K562 (cell line): ENCODE measurements at regions not wholly inside any gene's neighbourhood (a gene's known extent, or its start where the extent isn't known, plus 50 kb on each side); places are given as distances from the start of the nearest gene placed in this dataset.
A peak's percentile ranks its signal among the peaks of the same experiment; 100 is the strongest.

ENCODE experiments used
- ATAC-seq: fragments of 200-7000 bp; cut with Tn5 transposase; 3 replicates; pipeline ENCODE4 v1.9.1; 2020; ENCODE audit warnings: moderate library complexity
- BruUV-seq: library from RNA; stranded (reverse); fragments of 400-500 nt; replicated peaks from 2 replicates; lab custom pipeline; 2021; lab: Mats Ljungman, UMichigan
- CTCF ChIA-PET: fragments of 300-600 bp; formaldehyde crosslinking; extraction: SDS; loops from one replicate; lab custom pipeline; 2021; ENCODE audit warnings: low intra/inter-chr PET ratio; lab: Yijun Ruan, JAX
- POLR2A ChIA-PET: fragments of 300-600, 350-650 bp; sonication (Branson Sonifier 250); formaldehyde crosslinking; extraction: SDS; loops from one replicate; lab custom pipeline; 2021; ENCODE audit warnings: antibody characterized with exemption, inconsistent platforms; lab: Yijun Ruan, JAX
- DNase-seq, 4 experiments: peaks; one replicate each; pipeline versions ENCODE4 v3.0.0 to v3.0.0-alpha.2; 2011 to 2018; ENCODE audit warnings: low spot score in 3 of 4, mixed read lengths in 3 of 4; ENCODE audit errors: extremely low read depth in 1 of 4
- FAIRE-seq: peaks from 2 replicates; lab custom pipeline; 2011; peaks lifted over from hg19 to GRCh38; lab: Jason Lieb, UNC
- H2AFZ ChIP-seq: 2 replicates; pipeline ENCODE4 v1.6.0; 2011; ENCODE audit warnings: low read depth, low read length, control low read depth, inconsistent platforms
- H3K27ac ChIP-seq: fragments of 200-600 bp; 3 replicates; pipeline ENCODE4 v1.8.0; 2011; ENCODE audit warnings: low read depth, mild to moderate bottlenecking, control low read depth, inconsistent platforms, low read length, moderate library complexity, mixed read lengths; ENCODE audit errors: extremely low read depth
- H3K27me3 ChIP-seq, 2 experiments: fragments of 300-600 bp in 1 of 2; 2 replicates in 1 of 2; 3 replicates in 1 of 2; pipeline versions ENCODE4 v1.6.0 to v1.8.0; 2011; ENCODE audit warnings: inconsistent platforms in 2 of 2, low read length in 2 of 2, mild to moderate bottlenecking in 1 of 2, mixed read lengths in 1 of 2, moderate library complexity in 1 of 2; ENCODE audit not compliant: control insufficient read depth in 2 of 2, insufficient read depth in 2 of 2
- H3K36me3 ChIP-seq: fragments of 300-600 bp; 3 replicates; pipeline ENCODE4 v1.8.0; 2011; ENCODE audit warnings: mild to moderate bottlenecking, low read length, inconsistent platforms; ENCODE audit not compliant: control insufficient read depth, insufficient read depth
- H3K4me1 ChIP-seq, 2 experiments: fragments of 200-600 bp in 1 of 2; replicated peaks in 1 of 2; 2 replicates in 1 of 2; 3 replicates in 1 of 2; pipeline versions ENCODE4 v1.5.1 to v1.8.0; 2011; ENCODE audit warnings: inconsistent platforms in 2 of 2, low read length in 2 of 2, mild to moderate bottlenecking in 1 of 2, mixed read lengths in 1 of 2, moderate library complexity in 1 of 2; ENCODE audit not compliant: control insufficient read depth in 2 of 2, insufficient read depth in 2 of 2
- H3K4me2 ChIP-seq: 2 replicates; pipeline ENCODE4 v1.6.1; 2011; ENCODE audit warnings: low read length, control low read depth, inconsistent platforms, mixed read lengths; ENCODE audit not compliant: insufficient read depth
- H3K4me3 ChIP-seq: fragments of 200-600 bp; sonication (generic), shearing (Covaris generic); 2 replicates; pipeline ENCODE4 v1.5.1; 2016; ENCODE audit warnings: control low read depth, inconsistent platforms
- H3K79me2 ChIP-seq: fragments of 200-600 bp; 3 replicates; pipeline ENCODE4 v1.8.0; 2011; ENCODE audit warnings: low read length, inconsistent platforms; ENCODE audit not compliant: control insufficient read depth, insufficient read depth
- H3K9ac ChIP-seq, 2 experiments: 2 replicates each; pipeline versions ENCODE4 v1.6.0 to v1.6.1; 2011; ENCODE audit warnings: low read depth in 2 of 2, low read length in 2 of 2, control low read depth in 1 of 2, inconsistent platforms in 1 of 2, mild to moderate bottlenecking in 1 of 2, mixed read lengths in 1 of 2; ENCODE audit not compliant: insufficient read depth in 1 of 2
- H3K9me1 ChIP-seq: one replicate; pipeline ENCODE4 v1.6.0; 2011; ENCODE audit warnings: inconsistent platforms, mild to moderate bottlenecking, low read length, moderate library complexity; ENCODE audit not compliant: control insufficient read depth, insufficient read depth
- H3K9me3 ChIP-seq: replicated peaks from 2 replicates; pipeline ENCODE4 v1.5.1; 2011; ENCODE audit warnings: low read depth, low read length, inconsistent platforms; ENCODE audit not compliant: control insufficient read depth, insufficient read depth
- H4K20me1 ChIP-seq: replicated peaks from 2 replicates; pipeline ENCODE4 v1.6.1; 2011; ENCODE audit warnings: low read length, inconsistent platforms, mixed read lengths; ENCODE audit not compliant: control insufficient read depth, insufficient read depth
- CREB1 ChIP-seq, 2 experiments: sonication (generic) in 1 of 2; formaldehyde crosslinking in 1 of 2; IDR thresholded peaks; 2 replicates each; pipeline versions ENCODE4 v1.6.1 to v1.8.0; 2012 to 2022; ENCODE audit warnings: inconsistent platforms in 1 of 2, mild to moderate bottlenecking in 1 of 2, missing genetic modification reagents in 1 of 2, moderate library complexity in 1 of 2
- NCOA2 ChIP-seq, 2 experiments: fragments of 450-650 bp; IDR thresholded peaks; 2 replicates each; pipeline ENCODE4 v1.6.1; 2018; ENCODE audit warnings: mild to moderate bottlenecking in 2 of 2, moderate library complexity in 1 of 2; ENCODE audit not compliant: partially characterized antibody in 2 of 2
- POLR2H ChIP-seq: IDR thresholded peaks from 2 replicates; pipeline ENCODE4 v1.6.1; 2016; ENCODE audit warnings: missing genetic modification characterization, low read depth, mild to moderate bottlenecking, control low read depth, missing compliant biosample characterization, moderate library complexity
- ZNF212 ChIP-seq: fragments of 450-650 bp; formaldehyde crosslinking; IDR thresholded peaks from 2 replicates; pipeline ENCODE4 v1.4.0; 2020; ENCODE audit warnings: mild to moderate bottlenecking
- WGBS: fragments of 100-300 bp; shearing (Covaris generic); methylation state at CpG from one replicate; pipeline ENCODE4 v1.1.6; 2016; ENCODE audit warnings: low coverage, mixed read lengths; ENCODE audit not compliant: insufficient coverage; ENCODE audit errors: missing lambda C conversion rate; 5-methylcytosine and 5-hydroxymethylcytosine counted together
- in situ Hi-C: fragments of 300-500 bp; cut with MboI; formaldehyde crosslinking; loops from 4 replicates; pipeline ENCODE4 v1.15.0; 2018; ENCODE audit warnings: inconsistent platforms, mixed read lengths
- intact Hi-C: fragments of 100-400 bp; cut with micrococcal nuclease; formaldehyde crosslinking; loops from 2 replicates; pipeline ENCODE4 v1.14.2; 2022

DNA sequence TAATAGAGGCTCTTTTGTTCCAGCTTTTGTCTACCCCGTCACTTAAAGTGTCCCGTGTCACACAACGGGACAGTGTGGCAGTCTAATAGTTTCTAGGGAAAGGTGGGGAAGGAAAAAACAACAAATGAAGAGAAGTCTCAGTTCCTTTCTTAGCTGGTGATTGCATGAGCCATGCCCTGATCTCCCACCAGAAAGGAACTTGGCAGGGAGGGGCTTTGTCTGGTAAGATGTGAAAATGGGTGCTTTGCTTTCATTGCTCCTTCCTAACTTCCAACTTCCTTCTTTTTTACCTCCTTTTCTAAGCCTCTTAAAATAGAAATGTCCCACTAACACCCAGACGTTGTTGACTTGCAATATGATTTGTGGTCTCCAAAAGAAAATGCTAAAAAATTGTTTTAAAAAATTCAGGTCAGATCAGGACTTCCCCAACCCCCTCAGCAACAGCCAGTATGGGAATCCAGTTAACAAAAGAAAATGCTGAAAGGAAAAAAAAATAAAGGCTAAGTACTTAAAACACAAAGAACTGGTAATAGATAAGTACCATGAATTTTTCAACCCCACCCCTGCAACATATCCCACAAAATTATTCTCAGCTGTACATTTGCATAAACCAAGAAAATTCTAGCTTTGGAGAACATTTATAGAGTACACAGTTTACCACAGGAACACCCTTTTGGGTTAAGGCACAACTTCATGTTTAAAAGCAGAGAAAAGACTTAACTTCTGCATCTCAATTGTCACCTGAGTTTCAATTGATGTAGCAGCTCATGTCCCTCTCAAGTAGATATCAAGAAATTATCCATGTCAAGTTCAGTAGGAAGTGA lies 106.2 kb downstream of the NIBAN1 start:
- Histone ChIP-seq H3K9me3 (no peaks in the 10 kb centered on the region), H4K20me1 (no peaks in the 10 kb centered on the region), H3K79me2 (no peaks in the 10 kb centered on the region), H3K27ac (no peak overlapping the region), H3K4me2 (no peak overlapping the region), H3K36me3 (no peaks in the 10 kb centered on the region; the same call in 2 of the 3 replicates), H3K27me3 (no peaks in the 10 kb centered on the region), H3K9ac (no peak overlapping the region), H3K4me1 (no peaks in the 10 kb centered on the region), H3K4me3 (no peak overlapping the region), H3K9me1 (no peaks in the 10 kb centered on the region), H2AFZ (no peak overlapping the region)
- TF ChIP-seq POLR2H (0 out of 2 replicates have a peak, but pooled peaks have one; percentile 15), ZNF212 (CRISPR knock-in tag) (no peak), CREB1 (IDR thresholded peaks at IDR 0.05) (no peak), CREB1 (CRISPR knock-in tag; IDR thresholded peaks at IDR 0.05) (no peak), NCOA2 (IDR thresholded peaks at IDR 0.05; ENCODE audit: partially characterized antibody in 2 of 2) (no peak)
- ChIA-PET CTCF (no interaction called here), POLR2A (interaction anchor here (0.6 to 0.8 kb wide), 2 partner anchors 59 to 171 kb away, joined by 3 to 4 read pairs; no protein-coding TSS in a partner anchor)
- no peak for DNase-seq
- intact Hi-C loops (no loop called here), in situ Hi-C loops (no loop called here)
- 57% methylated on average over 4 of the region's 4 CpGs for WGBS
- no peak for ATAC-seq
- FAIRE-seq, result no peak
- no TSS peak for BruUV-seq
